Spinal cord (tissue), 9 donors: ENCODE measurements at regions not wholly inside any gene's neighbourhood (a gene's known extent, or its start where the extent isn't known, plus 50 kb on each side); places are given as distances from the start of the nearest gene placed in this dataset.
A peak's percentile ranks its signal among the peaks of the same experiment; 100 is the strongest.
"Not testable (repeated sequence)": the region's sequence is repeated elsewhere in the genome, so short reads cannot be mapped to it uniquely, and the experiment has no call there.

ENCODE experiments used
- DNase-seq, 6 donors: peaks; one replicate each; pipeline versions ENCODE4 v3.0.0 to v3.0.0-alpha.2; 2013 to 2015; ENCODE audit warnings: low spot score in 6 of 6, low read depth in 4 of 6
- H3K27ac ChIP-seq: one replicate; pipeline ENCODE4 v1.5.1; 2013; ENCODE audit warnings: low read depth, low read length, control low read depth
- H3K27me3 ChIP-seq: one replicate; pipeline ENCODE4 v1.6.1; 2013; ENCODE audit warnings: low read length; ENCODE audit not compliant: control insufficient read depth, insufficient read depth
- H3K36me3 ChIP-seq: one replicate; pipeline ENCODE4 v1.6.1; 2013; ENCODE audit warnings: low read length; ENCODE audit not compliant: control insufficient read depth, insufficient read depth
- H3K4me1 ChIP-seq: one replicate; pipeline ENCODE4 v1.6.1; 2013; ENCODE audit warnings: low read length; ENCODE audit not compliant: control insufficient read depth, insufficient read depth
- H3K4me3 ChIP-seq: one replicate; pipeline ENCODE4 v1.5.1; 2013; ENCODE audit warnings: low read depth, low read length, control low read depth
- H3K9me3 ChIP-seq: one replicate; pipeline ENCODE4 v1.6.1; 2013; ENCODE audit warnings: low read length; ENCODE audit not compliant: control insufficient read depth, insufficient read depth
- WGBS: methylation state at CpG from one replicate; pipeline ENCODE4 v1.1.5; 2013; ENCODE audit warnings: missing lambda C conversion rate; ENCODE audit not compliant: insufficient coverage; 5-methylcytosine and 5-hydroxymethylcytosine counted together
- donor health status: healthy.

GRCh38 chrX:133483771-133484170, 68.5 kb upstream of the GPC4 start:
- H3K27ac ChIP-seq, result not testable (repeated sequence)

GRCh38 chrX:133482056-133482952, 67.0 kb upstream of the GPC4 start:
- 76% methylated on average over 2 of the region's 7 CpGs for WGBS
- peak in 1 of 6 donors; percentile 16 for DNase-seq
- Histone ChIP-seq H3K4me3 (no peak overlapping the region), H3K27ac (no peak overlapping the region), H3K4me1 (no peaks in the 10 kb centered on the region), H3K9me3 (no peaks in the 10 kb centered on the region), H3K36me3 (no peaks in the 10 kb centered on the region), H3K27me3 (no peaks in the 10 kb centered on the region)

More at GRCh38 chrX:133483771-133484170, 68.5 kb upstream of the GPC4 start:
- not testable (repeated sequence) for H3K4me3 ChIP-seq, H3K4me1 ChIP-seq, H3K27me3 ChIP-seq, H3K36me3 ChIP-seq, H3K9me3 ChIP-seq, DNase-seq
- 93% methylated on average over 34 of the region's 34 CpGs for WGBS

GRCh38 chrX:133477986-133478385, 62.7 kb upstream of the GPC4 start:
- 33% methylated on average over 1 of the region's 4 CpGs for WGBS
- H3K27me3 ChIP-seq, result peaks cover 2% of the 10 kb centered on the region
- no peak for DNase-seq
- H3K36me3 ChIP-seq, result no peaks in the 10 kb centered on the region
- H3K9me3 ChIP-seq, result no peaks in the 10 kb centered on the region
- no peak overlapping the region for H3K4me3 ChIP-seq
- no peaks in the 10 kb centered on the region for H3K4me1 ChIP-seq
- no peak overlapping the region for H3K27ac ChIP-seq

- Histone ChIP-seq H3K27me3 (peaks cover 2% of the 10 kb centered on the region), H3K36me3 (no peaks in the 10 kb centered on the region), H3K27ac (no peak overlapping the region), H3K4me3 (no peak overlapping the region), H3K4me1 (no peaks in the 10 kb centered on the region), H3K9me3 (no peaks in the 10 kb centered on the region)
- DNase-seq, result peak in 1 of 6 donors; percentile 14
- WGBS, result 71% methylated on average over 1 of the region's 1 CpG
These were observed 60.7 kb upstream of the GPC4 start for GRCh38 chrX:133475953-133476352.

- no peaks in the 10 kb centered on the region for H3K36me3 ChIP-seq
- H3K27ac ChIP-seq, result no peak overlapping the region
- H3K27me3 ChIP-seq, result peaks cover 2% of the 10 kb centered on the region
- H3K4me1 ChIP-seq, result no peaks in the 10 kb centered on the region
- no peak overlapping the region for H3K4me3 ChIP-seq
- WGBS, result no CpG with 5 or more reads among the region's 1 CpG
- peak in 1 of 6 donors; percentile 23 for DNase-seq
- no peaks in the 10 kb centered on the region for H3K9me3 ChIP-seq
These were observed 60.2 kb upstream of the GPC4 start for GRCh38 chrX:133475521-133475920.

- WGBS, result 88% methylated on average over 1 of the region's 4 CpGs
- no peaks in the 10 kb centered on the region for H3K9me3 ChIP-seq
- no peaks in the 10 kb centered on the region for H3K36me3 ChIP-seq
- no peak overlapping the region for H3K27ac ChIP-seq
- H3K27me3 ChIP-seq, result peaks cover 2% of the 10 kb centered on the region
- no peak for DNase-seq
- H3K4me1 ChIP-seq, result no peaks in the 10 kb centered on the region
- no peak overlapping the region for H3K4me3 ChIP-seq
These were observed 59.3 kb upstream of the GPC4 start for GRCh38 chrX:133474574-133474973.

GRCh38 chrX:133473451-133473850, 58.2 kb upstream of the GPC4 start:
- H3K27ac ChIP-seq, result no peak overlapping the region
- H3K4me1 ChIP-seq, result no peaks in the 10 kb centered on the region
- peaks cover 2% of the 10 kb centered on the region for H3K27me3 ChIP-seq
- H3K4me3 ChIP-seq, result no peak overlapping the region
- no peak for DNase-seq
- no peaks in the 10 kb centered on the region for H3K36me3 ChIP-seq
- H3K9me3 ChIP-seq, result no peaks in the 10 kb centered on the region

- H3K4me3 ChIP-seq, result no peak overlapping the region
- H3K27me3 ChIP-seq, result no peaks in the 10 kb centered on the region
- no peaks in the 10 kb centered on the region for H3K9me3 ChIP-seq
- no peaks in the 10 kb centered on the region for H3K36me3 ChIP-seq
- DNase-seq, result no peak
- no peak overlapping the region for H3K27ac ChIP-seq
- 45% methylated on average over 1 of the region's 3 CpGs for WGBS
- H3K4me1 ChIP-seq, result no peaks in the 10 kb centered on the region
These were observed 52.8 kb upstream of the GPC4 start for GRCh38 chrX:133468051-133468450.

GRCh38 chrX:133465254-133465653, 50.0 kb upstream of the GPC4 start:
- Histone ChIP-seq H3K27ac (no peak overlapping the region), H3K4me1 (no peaks in the 10 kb centered on the region), H3K9me3 (no peaks in the 10 kb centered on the region), H3K27me3 (no peaks in the 10 kb centered on the region), H3K36me3 (no peaks in the 10 kb centered on the region), H3K4me3 (no peak overlapping the region)
- no CpG with 5 or more reads among the region's 1 CpG for WGBS
- no peak for DNase-seq
